ENCODE measurements at regions not wholly inside any gene's neighbourhood (a gene's known extent, or its start where the extent isn't known, plus 50 kb on each side); places are given as distances from the start of the nearest gene placed in this dataset.
A peak's percentile ranks its signal among the peaks of the same experiment; 100 is the strongest.
"Not testable (repeated sequence)": the region's sequence is repeated elsewhere in the genome, so short reads cannot be mapped to it uniquely, and the experiment has no call there.

DNA sequence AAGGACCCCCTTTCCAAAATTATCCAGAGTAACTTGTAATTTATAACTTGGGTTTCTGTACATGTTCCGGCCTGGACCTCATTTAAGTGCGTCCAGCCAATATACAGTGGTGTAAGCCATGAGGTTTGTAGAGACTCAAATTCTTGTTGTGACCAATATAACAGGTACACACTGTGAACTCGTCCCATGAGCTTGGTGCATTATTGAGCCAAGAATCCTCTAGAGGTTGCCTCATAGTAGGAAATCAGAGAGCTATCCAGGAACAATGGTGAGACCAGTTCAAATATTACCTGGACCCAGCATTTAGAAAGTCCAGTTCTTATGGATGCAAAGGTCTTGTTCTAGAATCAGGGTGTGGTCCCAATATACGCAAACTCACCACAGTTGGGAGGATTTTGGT lies 138.2 kb downstream of the NPIPB5 start:
- intact Hi-C loops (cut with DNase I), result no loop called here
- DNase-seq, result no peak

DNA sequence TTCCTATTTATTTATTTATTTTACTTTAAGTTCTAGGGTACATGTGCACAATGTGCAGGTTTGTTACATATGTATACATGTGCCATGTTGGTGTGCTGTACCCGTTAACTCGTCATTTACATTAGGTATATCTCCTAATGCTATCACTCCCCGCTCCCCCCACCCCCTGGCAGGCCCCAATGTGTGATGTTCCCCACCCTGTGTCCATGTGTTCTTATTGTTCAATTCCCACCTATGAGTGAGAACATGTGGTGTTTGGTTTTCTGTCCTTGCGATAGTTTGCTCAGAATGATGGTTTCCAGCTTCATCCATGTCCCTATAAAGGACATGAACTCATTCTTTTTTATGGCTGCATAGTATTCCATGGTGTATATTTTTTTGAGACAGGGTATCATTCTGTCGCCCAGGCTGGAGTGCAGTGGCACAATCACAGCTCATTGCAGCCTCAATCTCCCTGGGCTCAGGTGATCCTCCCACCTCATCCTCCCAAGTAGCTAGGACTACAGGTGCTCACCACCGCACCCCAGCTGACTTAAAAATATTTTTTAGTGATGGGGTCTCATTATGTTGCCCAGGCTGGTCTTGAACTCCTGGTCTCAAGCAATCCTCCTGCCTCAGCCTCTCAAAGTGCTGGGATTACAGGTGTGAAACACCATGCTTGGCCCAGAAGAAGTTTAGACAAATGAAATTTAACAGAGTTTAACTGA lies 140.6 kb downstream of the NPIPB5 start:
- DNase-seq, result peak in 1 of 10 donors; percentile 44
- intact Hi-C loops (cut with DNase I), result not testable (repeated sequence)

DNA sequence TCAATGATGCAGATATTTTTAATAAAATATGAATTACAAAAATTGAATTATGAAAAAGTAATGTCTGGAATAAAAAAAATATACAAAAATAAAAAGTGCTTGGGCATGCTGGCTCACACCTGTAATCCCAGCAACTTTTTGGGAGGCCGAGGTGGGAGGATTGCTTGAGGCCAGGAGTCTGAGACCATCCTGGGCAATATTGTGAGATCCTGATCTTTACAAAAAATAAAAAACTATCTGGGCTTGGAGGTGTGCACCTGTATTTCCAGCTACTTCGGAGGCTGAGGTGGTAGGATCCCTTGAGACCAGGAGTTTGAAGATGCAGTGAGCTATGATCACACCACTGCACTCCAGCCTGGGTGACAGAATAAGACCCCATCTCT lies 141.8 kb downstream of the NPIPB5 start:
- no peak for DNase-seq
- intact Hi-C loops (cut with DNase I), result no loop called here

DNA sequence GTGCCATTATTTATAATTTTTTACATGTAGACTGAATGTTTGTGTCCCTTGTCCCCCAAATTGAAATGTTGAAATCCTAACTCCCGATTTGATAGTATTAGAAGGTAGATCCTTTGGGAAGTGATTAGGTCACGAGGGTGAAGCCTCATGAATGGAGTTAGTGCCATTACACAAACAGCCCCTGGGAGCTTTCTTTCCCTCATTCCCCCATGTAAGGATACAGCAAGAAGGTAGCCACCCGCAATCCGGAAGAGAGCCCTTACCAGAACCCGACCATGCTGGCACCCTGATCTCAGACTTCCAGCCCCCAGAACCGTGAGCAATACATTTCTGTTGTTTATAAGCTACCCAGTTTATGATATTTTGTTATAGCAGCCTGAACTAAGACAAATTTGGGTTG lies 143.2 kb downstream of the NPIPB5 start:
- intact Hi-C loops (cut with DNase I), result no loop called here
- peak in 1 of 10 donors; percentile 69 for DNase-seq

DNA sequence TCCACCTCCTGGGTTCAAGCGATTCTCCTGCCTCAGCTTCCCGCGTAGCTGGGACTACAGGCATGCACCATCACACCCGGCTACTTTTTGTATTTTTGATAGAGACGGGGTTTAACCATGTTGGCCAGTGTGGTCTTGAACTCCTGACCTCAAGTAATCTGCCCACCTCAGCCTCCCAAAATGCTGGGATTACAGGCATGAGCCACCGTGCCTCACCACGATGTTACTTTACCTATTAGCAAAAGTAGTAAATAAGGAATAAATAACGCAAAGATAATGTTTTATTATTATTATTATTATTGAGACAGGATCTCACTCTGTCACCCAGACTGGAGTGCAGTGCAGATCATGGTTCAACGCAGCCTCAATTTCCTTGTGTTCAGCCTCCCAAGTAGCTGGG lies 145.9 kb downstream of the NPIPB5 start:
- intact Hi-C loops (cut with DNase I), result not testable (repeated sequence)
- peak in 1 of 10 donors; percentile 52 for DNase-seq

DNA sequence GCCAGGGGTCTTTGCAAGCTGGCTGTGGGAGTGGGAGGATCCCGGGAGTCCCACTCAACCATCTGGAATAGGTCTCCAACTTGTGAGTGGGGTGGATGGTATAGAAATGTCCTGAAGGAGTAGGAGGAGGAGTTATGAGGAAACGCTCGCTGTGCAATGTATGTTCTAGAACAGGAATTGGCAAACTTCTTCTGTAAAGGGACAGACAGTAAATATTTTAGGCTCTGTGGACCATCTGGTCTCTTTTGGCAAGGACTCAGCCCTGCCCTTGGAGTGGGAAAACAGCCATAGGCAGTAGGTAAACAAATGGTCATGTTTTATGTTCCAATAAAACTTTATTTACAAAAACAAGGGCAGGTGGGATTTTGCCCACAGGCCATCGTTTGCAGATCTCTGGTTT lies 149.2 kb downstream of the NPIPB5 start:
- intact Hi-C loops (cut with DNase I), result no loop called here
- DNase-seq, result peak in 3 of 10 donors; percentile 44 to 80 (median 80)

DNA sequence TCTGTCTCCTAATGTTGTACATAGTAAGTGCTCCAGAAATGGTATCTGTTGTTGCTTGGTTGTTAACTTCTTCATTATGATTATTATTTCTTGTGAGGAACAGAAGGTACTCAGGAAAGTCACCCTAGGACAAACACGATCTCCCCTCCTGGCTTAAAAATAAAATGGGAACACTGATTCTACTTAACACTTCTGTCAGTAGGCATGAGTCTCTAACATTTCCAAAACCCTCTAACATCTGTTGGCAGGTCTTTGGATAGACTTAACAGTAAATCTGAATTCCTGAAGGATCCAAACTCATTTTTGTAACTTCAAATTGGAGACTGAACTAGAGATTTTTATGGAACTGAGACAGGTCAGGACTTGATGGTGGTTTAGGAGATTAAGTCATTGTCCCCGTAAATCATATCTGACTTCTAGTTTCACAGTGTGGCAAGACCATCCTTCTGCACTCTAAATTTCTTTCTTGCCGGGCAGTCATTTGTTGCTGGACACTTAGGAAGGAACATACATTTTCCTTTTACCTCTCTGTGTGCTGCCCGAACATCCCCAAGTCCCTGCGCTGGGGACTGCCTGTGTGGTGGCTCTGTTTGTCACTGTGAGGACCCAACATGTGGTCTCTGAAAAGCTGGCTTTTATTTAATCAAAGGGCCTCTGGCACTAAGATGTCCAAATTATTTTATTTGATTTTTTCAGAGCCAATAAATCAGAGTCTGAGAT lies 149.9 kb downstream of the NPIPB5 start:
- DNase-seq, result peak in 1 of 10 donors; percentile 67

DNA sequence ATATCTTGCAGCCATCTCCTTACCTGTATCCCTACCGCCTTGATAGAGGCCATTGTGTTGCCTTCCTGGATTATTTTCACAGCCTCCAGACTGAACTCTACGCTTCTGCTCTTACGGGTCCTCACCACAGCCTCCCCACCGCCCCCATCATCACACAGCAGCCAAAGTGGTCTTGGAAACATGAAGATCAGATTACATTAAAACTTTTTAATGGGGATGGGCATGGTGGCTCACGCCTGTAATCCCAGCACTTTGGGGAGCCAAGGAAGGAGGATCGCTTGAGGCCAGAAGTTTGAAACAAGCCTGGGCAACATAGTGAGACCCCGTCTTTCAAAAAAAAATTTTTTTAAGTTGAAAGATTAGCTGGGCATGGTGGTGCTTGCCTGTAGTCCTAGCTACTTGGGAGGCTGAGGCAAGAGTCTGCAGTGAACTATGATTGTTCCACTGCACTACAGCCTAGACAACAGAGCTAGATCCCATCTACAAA lies 150.5 kb downstream of the NPIPB5 start:
- intact Hi-C loops (cut with DNase I), result no loop called here
- peak in 1 of 10 donors; percentile 40 for DNase-seq

More for the DNA sequence above, 149.9 kb downstream of the NPIPB5 start:
- intact Hi-C loops (cut with DNase I), result no loop called here

DNA sequence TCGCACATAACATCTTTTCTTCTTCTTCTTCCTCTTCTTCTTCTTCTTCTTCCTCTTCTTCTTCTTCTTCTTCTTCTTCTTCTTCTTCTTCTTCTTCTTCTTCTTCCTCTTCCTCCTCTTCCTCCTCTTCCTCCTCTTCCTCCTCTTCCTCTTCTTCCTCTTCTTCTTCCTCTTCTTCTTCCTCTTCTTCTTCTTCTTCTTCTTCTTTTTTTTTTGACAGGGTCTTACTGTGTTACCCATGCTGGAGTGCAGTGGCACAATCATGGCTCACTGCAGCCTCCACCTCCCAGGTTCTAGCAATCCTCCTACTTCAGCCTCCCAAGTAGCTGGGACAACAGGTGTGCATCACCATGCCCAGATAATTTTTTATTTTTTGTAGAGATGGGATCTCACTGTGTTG lies 151.0 kb upstream of the HS3ST2 start:
- DNase-seq; intact Hi-C loops (cut with DNase I): not testable (repeated sequence)

DNA sequence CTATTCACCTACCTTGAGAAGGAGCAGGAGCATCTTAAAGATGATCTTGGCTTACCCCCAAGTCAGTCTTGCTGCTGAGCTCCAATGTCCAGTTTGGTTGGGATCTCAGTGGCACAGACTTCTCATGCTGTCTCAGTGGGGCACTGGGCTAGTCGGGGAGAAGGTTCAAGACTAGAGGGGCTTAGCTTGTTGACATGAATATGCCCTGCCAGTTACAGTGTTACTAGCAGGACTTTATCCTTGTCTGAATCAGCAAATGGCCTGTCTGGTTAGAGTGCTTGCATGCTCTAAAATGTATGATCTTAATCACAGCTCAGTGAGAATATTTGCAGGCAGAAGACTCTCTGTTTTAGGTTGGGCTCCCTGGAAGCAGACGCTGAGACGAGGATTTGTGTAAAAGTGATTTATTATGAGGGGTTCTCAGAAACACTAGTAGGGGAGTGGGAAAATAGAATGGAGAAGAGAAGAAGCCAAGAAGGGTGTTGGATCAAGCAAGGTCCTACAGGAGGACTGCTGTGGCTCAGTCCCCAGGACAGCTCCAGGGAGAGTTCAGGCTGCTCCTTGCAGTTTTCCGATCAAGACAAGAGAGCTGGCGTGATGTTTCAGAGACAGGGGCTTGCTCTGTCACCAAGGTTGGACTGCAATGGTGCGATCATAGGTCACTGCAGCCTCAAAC lies 150.4 kb upstream of the HS3ST2 start:
- intact Hi-C loops (cut with DNase I), result no loop called here
- peak in 1 of 10 donors; percentile 37 for DNase-seq

DNA sequence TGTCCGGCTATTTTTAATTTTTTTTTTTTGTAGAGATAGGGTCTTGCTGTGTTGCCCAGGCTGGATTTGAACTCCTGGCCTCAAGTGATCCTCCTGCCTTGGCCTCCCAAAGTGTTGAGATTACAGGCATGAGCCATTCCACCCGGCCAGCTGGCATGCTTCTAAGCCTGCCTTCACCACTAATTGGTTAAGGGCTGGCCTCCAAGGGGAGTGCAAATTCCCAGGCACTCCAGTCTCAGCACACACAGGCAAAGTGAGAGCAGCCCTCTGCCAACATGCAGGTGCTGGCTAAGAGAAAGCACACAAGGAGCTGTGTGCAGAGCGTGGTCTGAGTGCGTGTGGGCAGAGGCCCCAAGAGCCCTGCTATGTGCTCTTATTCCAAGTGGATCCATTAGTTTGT lies 149.8 kb upstream of the HS3ST2 start:
- peak in 6 of 10 donors; percentile 35 to 90 (median 78) for DNase-seq
- intact Hi-C loops (cut with DNase I), result no loop called here

DNA sequence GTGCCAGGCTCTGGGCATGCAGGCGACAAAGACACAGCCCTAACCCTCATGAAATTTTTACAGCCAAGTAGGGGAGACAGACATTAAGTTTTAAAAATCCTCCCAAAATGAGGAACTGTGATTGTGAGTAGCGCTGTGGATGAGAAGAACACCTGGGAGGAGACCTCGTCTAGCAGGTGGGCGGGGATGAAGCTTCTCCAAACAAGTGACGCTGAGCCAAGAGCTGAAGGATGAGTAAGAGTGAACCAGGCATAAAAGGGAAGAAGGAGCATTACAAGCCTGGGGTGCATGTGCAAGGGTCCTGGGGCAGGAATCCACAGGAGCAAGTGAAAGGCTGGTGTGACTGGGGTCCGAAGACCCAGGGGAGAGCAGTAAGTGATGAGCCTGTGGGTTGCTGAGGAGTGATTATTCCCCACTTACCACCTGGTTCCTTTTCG lies 149.4 kb upstream of the HS3ST2 start:
- intact Hi-C loops (cut with DNase I), result no loop called here
- DNase-seq, result peak in 1 of 10 donors; percentile 48

DNA sequence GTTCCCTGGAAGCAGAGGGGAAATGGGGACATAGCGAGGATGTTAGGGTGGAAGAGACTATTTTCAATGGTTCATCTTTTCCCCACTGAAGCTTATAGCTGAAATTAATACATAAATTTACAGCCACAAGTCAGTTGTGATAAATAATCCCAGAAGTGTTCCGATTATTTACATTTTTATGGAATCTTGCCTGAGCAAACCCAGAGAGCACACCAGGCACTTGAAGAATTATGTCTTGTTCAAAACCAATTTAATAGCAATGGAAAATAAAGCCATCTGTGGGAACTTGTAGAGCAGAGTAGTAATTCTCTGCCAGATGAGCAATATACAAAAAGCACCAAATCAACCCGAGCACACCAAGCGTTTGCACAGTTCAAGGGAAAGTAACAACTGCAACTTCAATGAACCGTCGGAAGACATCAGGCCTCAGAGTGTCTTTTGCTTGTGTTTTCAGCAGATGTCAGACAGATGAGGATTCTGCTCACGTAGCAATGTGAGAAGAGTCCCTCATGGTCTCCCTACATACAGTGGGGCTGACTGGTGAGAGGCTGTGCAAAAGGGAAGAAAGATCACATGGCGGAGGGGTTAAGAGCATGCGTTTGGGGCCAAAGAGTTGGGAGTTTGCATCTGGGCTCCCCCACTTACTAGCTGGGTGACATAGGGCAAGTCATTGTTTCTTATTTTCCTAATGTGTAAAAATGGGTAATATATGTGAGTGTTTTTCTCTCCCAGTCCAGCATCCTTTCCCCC lies 148.7 kb upstream of the HS3ST2 start:
- DNase-seq, result peak in 1 of 10 donors; percentile 16
- intact Hi-C loops (cut with DNase I), result no loop called here

DNA sequence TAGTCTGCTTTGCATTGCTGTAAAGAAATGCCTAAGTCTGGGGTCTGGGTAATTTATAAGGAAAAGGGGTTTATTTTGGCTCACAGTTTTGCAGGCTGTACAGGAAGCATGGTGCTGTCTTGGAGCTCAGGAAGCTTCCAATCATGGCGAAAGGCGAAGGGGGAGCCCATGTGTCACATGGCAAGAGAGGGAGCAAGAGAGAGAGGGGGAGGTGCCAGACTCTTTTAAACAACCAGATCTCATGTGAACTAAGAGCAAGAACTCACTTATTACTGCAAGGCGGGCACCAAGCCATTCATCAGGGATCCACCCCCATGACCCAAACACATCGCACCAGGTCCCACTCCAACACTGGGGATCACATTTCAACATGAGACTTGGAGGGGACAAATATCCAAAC lies 148.2 kb upstream of the HS3ST2 start:
- intact Hi-C loops (cut with DNase I), result no loop called here
- peak in 1 of 10 donors; percentile 30 for DNase-seq

DNA sequence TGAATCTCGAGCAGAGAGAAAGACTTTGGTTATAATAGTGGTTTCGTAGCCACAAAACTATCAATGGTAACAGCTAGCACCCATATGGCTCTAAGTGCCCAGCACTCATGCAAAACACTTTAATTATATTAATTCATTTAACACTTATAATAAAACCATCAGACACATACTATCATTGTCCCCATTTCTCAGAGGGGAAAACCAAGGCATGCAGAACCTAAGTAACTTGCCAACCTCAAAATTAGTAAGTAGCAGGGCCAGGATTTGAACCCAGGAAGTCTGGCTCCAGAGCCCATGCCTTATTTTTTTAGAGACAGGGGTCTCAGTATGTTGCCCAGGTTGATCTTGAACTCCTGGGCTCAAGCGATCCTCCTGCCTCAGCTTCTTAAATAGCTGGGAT lies 145.6 kb upstream of the HS3ST2 start:
- intact Hi-C loops (cut with DNase I), result no loop called here
- peak in 1 of 10 donors; percentile 21 for DNase-seq

DNA sequence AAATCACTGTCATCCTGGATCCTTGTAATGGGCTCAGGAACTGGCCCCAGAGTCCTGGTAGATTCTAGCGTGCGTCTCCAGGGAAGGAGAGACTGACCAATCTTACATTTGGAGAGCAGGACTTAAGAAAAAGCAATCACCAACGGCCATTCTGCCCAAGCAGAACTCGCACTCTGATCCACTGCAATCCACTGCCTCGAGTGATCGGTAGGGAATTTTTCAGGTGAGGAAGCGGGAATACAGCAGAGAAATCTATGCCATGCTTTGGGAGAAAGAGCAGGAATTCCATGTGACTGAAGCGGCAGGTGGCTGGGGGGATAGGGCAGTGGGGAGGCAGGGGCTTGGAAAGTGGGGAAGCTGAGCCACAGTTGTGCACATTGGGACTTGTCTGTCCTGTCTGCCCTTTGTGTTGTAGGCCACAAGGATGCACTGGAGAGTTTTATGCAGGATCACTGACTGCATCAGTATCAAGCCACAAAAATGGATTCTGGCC lies 143.9 kb upstream of the HS3ST2 start:
- intact Hi-C loops (cut with DNase I), result no loop called here
- DNase-seq, result peak in 1 of 10 donors; percentile 61

DNA sequence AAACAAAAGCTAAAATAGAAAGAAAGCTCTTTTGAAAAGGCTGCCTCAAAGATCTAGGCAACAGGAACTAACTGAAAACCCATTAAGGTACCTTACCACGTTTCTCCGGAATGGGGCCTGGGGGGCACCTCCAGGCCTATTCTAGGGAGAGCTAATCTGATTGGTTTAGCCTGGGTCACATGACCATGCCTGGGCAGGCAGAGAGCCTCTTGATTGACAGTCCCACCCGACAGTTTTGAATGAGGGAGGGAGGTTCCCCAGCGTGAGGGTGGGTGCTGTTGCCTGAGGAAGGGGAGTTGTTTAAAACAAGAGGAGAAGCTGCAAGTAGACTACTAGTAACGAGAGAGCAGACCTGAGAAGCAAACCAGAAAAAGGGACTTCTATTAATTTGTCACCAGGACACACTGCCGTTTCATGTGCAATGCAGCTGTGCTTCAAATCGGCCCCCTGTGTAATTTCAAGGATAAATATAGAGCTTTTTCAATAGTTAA lies 143.4 kb upstream of the HS3ST2 start:
- peak in 5 of 10 donors; percentile 33 to 89 (median 75) for DNase-seq
- intact Hi-C loops (cut with DNase I), result no loop called here

DNA sequence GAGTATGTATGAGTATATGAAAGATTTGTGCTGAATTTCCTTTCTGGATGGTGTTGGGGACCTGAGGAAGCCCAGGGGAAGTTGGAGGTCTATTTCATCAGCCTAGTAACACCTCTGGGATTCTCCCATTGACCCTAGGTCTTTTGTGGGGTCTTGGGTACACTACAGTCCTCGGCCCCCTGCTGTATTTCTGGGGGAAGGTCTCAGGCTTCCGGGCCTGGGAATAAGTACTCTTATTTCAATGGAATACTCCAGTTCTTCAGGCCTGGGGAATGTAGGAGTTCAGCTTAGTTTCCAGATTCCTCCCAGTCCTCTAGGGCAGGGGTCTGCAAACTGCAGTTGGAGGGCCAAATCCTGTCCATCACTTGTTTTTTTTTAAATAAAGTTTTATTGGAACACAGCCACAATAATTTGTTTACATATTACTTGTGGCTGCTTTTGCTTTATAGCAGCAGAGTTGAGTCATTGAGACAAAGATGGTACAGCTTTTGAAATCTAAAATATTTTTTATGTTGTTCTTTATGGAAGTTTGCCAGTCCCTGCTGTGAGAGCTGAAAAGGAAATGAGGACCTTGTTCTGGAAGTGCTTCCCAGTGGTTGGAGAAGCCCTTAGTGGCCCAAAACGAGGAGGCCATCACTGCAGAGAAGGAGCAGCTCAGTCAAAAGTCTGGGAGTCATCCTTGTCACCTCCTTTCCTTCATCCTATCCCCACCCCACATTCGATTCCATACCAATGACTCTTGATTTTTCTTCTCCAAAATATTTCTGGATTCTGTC lies 142.5 kb upstream of the HS3ST2 start:
- DNase-seq, result no peak
- intact Hi-C loops (cut with DNase I), result no loop called here

DNA sequence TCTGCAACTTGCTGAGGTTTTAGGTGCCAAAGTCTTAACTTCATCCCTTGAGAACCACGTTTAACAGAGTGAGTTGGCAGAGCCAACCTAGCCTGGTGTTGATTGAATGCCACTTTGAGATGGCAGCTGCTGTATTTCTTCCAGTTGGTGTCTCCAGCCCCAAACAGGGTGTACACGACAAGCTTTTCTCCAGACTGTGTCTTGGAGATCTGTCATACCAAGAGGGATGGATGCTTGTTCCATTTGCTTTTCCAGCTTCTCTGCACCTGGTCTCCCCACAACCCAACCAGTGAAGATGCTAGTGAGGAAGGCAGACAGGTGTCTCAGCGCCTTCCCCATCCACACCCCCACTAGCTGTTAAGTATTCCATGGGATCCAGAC lies 141.1 kb upstream of the HS3ST2 start:
- no peak for DNase-seq
- intact Hi-C loops (cut with DNase I), result no loop called here

Measured in posterior cingulate gyrus (tissue), 11 donors.